NCI-H2029 (cell line): ENCODE measurements at regions not wholly inside any gene's neighbourhood (a gene's known extent, or its start where the extent isn't known, plus 50 kb on each side); places are given as distances from the start of the nearest gene placed in this dataset.

Experiments used
- DNase-seq: peaks from one replicate; lab custom pipeline; 2025; lab: John Stamatoyannopoulos, UW

DNA sequence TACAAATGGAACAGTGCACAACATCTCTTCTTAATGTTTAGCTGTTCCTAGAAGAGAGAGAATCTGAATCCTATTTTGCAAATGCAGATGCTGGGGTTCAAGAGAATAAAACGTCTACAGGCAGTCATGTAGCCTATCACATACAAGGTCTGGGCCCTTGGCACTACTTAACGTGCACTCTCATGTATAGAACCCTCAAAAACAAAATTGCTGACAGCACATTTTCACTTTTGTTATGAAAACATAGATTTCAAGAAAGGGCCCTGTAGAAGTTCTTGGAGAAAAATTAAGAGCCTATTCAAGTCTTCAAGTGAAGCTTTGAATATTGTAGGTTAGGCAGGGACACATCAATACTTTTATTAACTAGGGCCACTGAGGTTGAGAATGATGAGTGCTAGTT lies 504.3 kb upstream of the FAM98A start:
- DNase-seq: no peak

DNA sequence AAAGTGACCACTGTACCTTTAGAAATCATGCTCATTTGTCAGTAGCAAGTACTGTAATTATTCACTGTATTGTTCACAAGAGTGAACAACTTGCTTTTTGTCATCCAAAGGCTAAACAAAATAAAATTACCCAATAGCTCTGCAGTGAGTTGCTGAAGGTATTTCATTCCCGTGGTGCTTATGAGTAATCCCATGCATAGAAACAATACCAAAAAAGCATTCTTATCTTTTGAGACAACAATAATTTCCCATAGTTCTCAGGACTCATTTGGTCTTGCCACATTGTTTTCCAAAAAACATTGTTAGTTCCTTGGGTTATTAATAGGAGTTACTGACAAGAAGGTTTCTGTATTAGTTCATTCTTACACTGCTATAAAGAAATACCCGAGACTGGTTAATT lies 503.2 kb upstream of the FAM98A start:
- no peak for DNase-seq

DNA sequence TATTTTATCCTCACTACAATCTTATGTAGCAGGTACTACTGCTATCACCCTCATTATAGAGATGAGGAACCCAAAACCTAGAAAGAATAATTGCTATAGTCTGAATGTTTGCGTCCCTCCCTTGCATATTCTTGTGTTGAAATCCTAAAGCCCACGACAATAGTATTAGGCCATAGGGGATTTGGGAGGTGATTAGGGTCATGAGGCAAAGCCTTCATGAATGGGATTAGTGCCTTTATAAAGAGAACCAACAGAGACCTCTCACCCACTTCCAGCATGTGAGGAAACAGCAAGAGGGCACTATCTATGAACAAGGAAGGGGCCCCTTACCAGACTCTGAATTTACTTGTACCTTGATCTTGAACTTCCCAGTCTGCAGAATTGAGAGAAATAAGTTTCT lies 500.3 kb upstream of the FAM98A start:
- no peak for DNase-seq

DNA sequence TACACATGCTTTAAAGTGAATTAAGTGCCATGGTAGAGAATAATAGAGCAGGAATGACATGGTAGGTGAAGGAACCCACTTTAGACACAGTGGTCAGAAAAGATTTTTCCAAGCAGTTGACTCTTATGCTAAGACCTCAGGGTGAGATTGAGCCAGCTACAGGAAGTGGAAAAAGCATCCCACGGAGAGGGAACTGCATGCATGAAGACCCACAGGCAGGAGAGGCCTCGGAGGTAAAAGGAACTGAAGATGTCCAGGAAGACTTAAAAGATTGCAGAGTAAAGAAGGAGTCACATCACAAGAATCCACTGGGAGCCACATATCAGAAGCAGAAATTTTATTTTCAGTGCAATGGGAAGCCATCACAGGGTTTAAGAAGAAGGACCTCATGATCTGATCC lies 499.2 kb upstream of the FAM98A start:
- no peak for DNase-seq

DNA sequence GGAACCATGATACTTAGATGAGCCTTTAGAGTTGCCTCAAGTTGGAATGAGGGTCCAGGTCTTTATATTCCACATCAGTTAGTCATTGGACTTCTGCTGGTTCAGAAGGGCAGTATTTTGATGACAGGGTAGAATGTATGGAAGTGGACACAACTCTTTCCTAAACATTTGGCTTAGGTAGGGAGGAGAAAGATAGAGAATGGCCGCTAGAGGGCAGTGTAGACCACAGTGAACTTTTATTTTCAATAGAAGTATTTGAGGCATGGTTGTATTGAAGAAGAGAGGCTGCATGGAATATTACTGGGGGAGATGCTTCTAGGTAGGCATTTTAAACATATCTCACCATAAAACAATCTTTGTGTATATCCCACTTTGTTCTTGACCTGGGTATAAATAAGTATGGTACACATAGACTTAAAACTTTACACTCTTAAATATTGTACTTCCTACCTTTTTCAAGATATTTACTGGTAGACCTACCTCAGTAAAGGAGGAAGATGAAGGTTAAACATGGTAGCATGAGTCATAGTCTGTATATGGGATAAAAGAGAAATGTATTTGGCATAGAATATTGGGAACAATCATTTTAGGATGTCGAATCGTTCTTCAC lies 497.6 kb upstream of the FAM98A start:
- DNase-seq: peak; percentile 25

DNA sequence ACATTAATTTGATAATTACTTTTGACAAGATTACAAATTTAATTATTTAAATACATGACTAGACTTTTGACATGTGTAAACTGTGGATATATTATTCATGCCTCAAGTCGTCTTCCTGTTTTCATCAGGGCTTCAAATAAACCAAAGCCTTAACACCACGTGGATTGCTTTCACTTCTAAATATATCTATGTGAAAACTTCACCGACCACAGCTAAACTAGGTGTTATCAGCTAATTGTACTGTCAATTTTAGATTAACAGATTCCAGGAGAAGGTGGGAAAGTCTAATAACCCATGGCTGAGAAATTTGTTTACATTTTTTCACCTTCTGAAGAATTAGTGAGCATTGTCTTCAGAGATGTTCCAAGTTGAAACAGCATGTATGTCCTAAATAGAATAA lies 494.7 kb upstream of the FAM98A start:
- DNase-seq: no peak

DNA sequence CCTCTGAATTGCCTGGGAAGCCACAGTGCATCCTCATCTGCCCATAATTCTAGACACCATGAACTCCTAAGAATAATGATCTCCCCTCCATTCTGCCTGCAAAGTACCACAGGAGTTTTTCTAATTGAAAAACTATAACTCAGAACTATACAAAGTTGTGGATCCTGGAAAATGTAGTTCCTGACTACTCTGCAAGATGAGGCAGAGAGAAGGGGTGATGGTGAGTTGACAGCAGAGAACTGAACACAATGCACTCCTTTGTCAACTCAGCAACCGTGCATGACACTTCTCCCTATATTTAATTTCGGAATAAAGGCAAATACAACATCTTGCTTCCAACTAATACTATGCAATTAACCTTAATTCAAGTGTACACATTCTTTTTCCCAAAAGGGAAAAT lies 471.1 kb upstream of the FAM98A start:
- no peak for DNase-seq

DNA sequence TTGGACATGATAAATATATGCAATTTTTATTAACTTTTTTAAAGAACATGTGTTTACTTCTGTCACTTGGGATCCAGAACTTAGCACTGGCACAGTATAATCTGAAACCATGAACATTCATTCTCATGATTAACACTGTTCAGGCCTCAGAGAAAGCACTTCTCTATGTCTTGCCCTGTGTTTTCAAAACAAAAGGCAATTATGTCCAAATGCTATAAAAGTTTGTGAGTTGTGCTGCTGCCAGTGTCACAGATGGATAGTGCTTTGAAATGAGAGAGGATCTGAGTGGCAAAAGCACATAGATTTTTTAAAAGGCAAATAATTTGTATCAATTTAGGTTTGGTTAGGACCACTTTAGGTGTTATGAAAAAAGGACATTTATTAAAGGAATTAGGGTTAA lies 470.5 kb upstream of the FAM98A start:
- DNase-seq: no peak

DNA sequence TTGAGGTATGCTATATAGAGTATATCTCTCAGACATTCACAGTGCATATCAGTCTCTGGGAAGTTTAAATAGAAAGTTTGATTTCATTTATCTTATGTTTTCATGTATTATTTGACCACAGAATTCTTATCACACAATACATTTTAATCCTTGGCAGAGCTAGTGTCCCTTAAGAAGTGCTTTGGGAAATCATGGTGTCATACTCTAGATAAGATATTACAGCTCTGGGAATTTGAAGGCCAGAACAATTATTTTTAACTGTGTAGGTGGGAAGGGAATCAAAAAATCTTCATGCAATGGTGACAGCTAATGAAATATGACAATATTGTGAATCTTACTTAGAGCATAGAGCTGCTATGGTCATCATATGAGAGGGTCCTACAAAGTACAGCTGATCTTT lies 451.3 kb upstream of the FAM98A start:
- no peak for DNase-seq

DNA sequence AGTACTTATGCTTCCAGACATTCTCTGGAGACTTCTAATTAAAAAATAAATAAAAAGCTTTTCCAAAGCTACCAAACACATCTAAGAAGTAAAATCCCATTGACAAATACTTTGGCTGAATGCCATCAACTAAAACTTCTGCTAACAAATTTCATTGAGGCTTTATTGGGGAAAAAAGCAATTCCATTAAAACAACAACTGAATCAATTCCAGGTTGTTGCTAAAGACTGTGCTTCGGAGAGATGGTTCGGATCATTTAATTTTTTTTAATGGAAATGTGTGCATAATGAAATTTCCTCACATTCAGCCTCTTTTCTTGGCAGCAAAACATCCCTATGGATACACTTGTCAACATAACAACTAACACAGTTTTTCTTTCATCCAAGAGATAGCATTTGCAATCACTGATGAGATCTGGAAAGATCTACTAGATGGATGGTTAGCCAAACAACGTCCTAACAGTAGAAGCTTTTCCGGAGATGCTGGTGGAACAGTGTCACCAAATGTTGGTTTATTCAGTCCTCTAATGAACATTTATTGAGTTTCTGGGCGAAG lies 446.1 kb upstream of the FAM98A start:
- no peak for DNase-seq

DNA sequence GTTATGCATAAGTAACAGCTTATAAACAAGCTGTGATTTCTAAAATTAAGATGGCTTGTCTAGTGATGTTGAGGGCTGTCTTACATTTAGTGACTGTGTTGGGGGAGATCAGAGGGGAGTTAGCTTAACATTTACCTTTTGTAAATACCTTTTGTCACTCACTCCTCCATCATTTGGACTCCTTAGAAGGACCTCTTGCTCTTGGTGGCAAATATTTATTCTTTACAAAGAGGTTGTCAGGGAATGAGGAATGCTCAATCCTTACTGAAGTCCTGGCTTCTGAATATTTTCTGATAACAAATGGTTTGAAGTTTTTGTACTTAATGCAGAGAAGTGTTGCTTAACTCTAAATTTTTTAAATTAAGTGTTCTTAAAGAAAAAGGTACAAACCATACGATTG lies 438.8 kb upstream of the FAM98A start:
- no peak for DNase-seq

DNA sequence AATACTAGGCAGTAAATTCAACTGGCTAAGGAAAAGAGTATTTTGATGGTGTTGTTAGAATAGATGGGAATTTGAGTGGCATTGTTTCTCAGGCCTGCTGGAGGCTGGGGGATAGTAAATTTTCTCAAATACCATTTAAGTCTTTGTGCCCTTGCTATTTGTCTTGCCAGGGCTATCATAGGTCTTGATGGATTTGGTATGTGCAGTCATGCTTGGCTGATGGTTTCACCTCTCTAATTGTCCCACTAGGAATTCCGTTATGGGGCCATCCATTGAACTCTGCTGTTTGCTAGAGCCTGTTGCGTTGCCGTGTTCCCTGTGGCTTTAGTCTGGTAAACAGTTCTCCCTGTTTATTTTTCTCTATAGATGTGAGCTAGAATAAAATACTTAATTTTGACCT lies 438.1 kb upstream of the FAM98A start:
- no peak for DNase-seq

DNA sequence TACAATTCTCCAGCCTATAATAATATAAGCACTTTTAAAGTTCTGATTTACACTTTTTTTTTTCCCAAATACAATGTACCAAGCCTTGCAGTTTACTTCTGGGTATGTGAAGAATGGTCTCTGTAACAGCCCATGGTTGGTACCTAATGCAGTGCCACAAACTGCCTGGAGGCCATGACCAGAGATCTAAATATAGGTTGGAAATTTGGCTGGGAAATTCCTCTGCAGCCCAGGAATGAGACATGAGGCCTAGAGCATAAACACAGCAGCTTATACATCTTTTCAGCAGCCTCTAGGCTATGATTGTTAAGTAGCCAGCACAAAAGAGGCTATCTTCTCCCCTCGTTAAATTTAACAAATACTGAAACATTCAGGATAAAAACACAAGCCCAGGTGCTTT lies 432.0 kb upstream of the FAM98A start:
- DNase-seq: no peak

DNA sequence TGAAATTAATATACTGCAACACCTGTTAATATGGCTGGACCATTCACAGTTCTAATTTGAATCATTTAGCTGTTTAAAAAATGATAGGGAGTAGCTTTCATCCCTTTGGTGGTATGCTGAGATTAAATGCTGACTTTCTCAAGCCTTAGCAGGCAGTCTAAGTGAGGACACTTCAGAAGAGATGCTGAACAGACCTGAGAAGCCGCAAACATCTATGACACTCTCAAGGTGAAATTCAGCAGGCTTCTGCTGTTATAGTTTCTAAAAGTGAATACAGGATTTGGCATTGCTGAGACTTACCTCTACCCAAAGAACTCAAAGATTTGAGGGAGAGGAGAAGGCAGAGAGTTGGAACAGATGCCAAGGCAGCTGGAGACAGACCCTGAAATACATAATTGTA lies 431.2 kb upstream of the FAM98A start:
- no peak for DNase-seq

DNA sequence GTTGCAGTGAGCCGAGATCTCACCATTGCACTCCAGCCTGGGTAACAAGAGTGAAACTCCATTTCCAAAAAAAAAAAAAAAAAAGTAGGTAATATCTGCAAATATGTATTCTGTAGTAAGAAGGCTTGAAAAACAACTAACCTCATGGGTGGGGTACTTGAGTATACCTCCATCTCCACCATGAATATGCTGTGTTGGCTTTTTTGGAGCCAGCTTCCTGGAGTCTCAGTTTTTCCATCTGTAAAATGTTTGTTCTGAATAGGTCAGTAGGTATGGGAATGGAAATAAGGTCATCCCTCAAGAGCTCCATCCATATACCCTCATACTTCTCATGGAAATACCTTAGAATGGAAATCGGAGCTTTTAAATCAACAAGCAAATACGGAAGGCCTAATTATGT lies 430.0 kb upstream of the FAM98A start:
- DNase-seq: no peak

DNA sequence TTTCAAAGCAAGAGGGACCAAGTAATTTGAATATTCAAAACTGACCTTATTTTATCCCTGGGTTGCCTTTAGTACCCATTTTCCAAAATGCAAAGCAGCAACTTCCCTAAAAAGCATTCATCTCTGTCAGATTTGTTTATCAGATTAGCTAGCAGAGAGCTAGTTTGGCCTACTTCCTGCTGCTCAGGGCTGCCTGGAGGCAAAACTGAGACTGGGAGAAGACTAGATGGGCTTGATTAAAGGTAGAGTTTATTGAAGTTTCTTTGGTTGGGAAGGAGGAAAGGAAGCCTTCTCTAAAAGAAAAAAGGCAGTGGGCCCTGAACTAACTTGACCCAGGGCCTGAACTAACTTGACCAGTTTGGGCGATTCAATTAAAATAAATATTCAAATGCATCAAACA lies 426.1 kb upstream of the FAM98A start:
- no peak for DNase-seq

DNA sequence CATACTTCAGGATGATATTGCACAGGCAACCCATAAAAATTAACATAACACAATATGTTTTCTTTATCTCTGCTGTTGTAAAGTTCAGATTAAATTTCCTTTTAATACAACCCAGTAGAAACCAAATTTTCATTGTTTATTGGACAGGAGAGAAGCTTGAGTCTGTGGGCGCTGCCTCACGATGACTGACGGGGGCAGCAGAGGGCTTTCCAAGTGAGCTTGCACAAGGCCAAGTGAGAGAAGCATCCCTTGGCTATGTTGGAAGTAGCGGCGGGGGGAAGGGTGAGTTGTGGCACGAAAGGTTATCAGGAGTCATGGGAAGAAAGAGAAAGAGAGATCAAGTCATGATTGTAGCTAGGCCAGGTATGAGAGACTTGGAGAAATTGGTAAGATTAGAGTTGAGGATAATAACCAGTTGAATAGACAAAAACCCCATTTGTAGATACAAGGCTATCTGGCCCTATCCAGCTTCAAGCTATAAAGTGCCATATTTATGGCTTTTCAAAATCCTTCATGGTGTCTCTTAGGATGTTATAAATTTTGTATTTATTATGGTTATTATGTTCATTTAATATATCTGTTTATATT lies 413.7 kb upstream of the FAM98A start:
- peak; percentile 24 for DNase-seq

DNA sequence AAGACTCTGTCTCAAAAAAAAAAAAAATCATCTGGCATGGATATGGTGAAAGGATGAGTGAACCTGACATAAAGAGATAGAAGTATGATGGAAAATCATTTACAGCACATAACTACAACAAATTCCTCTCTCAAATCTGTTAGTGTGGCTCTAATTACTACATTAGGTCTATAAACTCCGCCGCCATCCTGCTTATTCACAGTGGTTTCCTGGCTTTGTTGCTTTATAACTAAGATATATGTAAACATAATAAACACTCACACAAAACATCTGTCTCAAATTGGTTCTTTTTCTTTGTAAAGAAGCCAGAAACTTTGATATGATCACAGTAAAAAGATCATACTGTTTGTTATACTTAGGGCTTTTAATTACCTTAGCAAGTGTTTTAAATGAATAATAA lies 412.6 kb upstream of the FAM98A start:
- no peak for DNase-seq

DNA sequence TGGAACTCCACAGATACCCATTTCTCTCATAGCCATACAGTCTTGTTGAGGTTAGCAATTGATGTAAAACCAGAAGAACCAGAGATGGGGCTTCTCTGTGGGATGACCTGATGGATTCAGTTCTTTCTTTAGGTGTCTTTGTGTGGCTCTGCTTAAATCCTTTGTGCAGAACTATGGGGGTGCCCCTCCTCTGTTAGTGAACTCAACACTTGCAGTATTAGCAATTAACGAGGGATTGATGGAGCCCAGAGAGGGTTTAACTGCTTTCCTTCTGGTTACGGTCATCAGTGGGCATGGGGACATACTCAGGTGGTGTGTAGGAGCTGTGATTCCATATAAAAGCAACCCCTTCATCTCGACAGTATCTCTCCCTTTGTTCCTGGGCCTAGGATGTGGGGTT lies 406.8 kb upstream of the FAM98A start:
- DNase-seq: no peak

DNA sequence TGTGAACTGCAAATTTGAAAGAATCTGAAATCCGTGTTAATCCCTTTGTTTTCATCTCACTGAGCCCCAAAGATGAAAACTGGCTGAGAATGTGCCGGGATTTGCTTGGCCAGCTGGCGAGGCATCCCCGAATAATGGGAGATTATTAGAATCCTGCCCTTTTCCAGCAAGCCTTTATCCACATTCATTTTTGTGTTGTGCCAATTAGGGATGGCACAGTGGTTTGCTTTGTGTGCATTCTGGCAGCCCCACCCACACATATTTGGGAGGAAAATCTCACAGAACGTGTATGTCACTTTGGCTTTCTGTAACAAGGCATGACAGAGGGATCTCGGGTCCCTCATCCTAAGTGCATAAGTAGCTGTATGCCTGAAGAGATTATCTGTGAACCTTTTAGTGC lies 405.8 kb upstream of the FAM98A start:
- no peak for DNase-seq

DNA sequence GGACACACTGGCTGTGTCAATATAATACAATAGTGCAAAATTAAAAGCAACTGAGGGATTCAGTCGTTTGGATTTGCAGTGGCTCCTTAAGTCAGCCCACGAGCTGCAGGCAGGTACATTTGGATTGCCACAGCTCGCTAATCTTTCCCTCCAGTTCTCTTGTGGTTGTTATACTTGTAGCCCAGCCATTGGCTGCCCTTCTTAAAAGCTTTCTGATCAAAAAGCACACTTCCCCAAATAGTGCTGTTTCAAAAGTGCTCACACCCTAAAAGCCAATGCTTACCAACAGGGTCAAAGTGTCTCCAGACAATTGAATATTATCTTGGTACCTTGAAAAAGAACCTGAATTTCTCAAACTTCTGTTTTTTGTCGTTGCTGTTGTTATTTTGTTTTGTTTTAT lies 404.7 kb upstream of the FAM98A start:
- DNase-seq: no peak

DNA sequence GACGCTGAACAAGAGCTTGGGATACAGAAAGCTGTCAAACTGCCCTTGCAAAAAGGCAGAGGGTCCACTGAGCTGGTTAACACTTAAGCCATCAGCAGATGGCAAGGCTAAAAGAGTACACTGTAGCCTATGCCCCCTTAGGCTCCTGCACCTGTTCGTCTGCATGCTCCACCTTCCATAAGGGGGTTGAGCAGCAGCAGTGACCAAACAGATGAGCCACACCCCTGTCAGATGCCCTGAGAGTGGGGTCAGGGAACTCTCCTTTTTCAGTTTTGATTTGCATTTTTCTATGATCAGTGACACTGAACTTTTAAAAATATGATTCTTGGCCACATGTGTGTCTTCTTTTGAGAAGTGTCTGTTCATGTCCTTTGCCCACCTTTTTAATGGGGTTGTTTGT lies 402.5 kb upstream of the FAM98A start:
- DNase-seq: no peak

DNA sequence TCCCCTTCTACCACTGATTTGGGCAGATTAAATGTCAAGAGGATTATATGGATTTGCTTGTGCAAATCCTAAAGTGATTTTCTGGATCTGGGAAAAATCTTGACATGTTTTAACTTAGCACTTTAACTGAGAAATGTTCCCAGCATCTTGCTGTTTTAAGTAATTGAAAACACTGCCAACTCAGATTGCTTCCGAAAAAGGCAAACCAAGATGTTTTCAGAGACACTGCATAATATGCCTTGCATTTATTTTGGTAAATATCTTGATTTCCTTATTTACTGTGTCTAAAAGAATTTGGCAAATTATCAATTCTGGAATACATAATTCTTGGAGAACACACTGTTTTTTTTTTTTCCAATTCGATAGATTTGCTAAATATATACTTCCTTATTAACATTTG lies 385.0 kb upstream of the FAM98A start:
- no peak for DNase-seq

DNA sequence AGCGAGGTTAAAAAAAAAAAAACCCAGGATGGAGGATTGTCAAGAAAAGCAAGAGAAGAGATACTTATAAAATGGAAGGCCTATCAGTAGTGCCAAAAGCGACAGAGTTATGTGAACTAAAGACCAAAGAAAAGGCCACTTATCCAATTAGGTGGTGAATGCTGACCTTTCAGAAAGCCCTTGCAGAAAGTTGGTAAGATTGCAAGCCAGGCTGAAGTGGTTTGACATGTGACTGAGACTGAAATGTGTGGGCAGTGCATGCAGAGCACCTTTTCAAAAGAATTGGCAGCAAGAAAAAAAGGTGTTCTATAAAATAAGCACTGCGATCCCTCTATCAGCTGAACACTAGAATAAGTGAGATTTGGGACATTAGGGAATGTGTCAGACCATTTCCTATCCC lies 379.4 kb upstream of the FAM98A start:
- DNase-seq: no peak
